WTC11 (cell line): ENCODE measurements at regions not wholly inside any gene's neighbourhood (a gene's known extent, or its start where the extent isn't known, plus 50 kb on each side); places are given as distances from the start of the nearest gene placed in this dataset.

Experiments used
- ATAC-seq: fragments of 200-7000 bp; cut with Tn5 transposase; 2 replicates; pipeline ENCODE4 v1.10.0; 2021; ENCODE audit warnings: mild to moderate bottlenecking, moderate library complexity
- CTCF ChIA-PET: fragments of 300-600 bp; sonication (Branson Sonifier 250); formaldehyde crosslinking; loops from one replicate; lab custom pipeline; 2021; ENCODE audit warnings: antibody characterized with exemption; lab: Charles Lee
- POLR2A ChIA-PET: fragments of 350-600 bp; sonication (Branson Sonifier 250); formaldehyde crosslinking; loops from one replicate; lab custom pipeline; 2021; ENCODE audit warnings: antibody characterized with exemption; lab: Charles Lee
- DNase-seq: peaks from one replicate; pipeline ENCODE4 v3.0.0; 2021; ENCODE audit warnings: low spot score
- H3K27ac Mint-ChIP-seq: 2 replicates; pipeline ENCODE4 v1.8.0; 2021; ENCODE audit warnings: mixed read lengths
- H3K27me3 Mint-ChIP-seq: 2 replicates; pipeline ENCODE4 v1.8.0; 2021; ENCODE audit warnings: low read depth, mild to moderate bottlenecking, moderate library complexity, mixed read lengths
- H3K36me3 Mint-ChIP-seq: 2 replicates; pipeline ENCODE4 v1.8.0; 2021; ENCODE audit warnings: mixed read lengths
- H3K4me1 Mint-ChIP-seq: 2 replicates; pipeline ENCODE4 v1.8.0; 2022; ENCODE audit warnings: mixed read lengths
- H3K4me3 Mint-ChIP-seq: 2 replicates; pipeline ENCODE4 v1.8.0; 2021; ENCODE audit warnings: mild to moderate bottlenecking, moderate library complexity, mixed read lengths
- H3K9me3 Mint-ChIP-seq: 2 replicates; pipeline ENCODE4 v1.8.0; 2021; ENCODE audit warnings: mixed read lengths
- ATF1 ChIP-seq: sonication (generic); formaldehyde crosslinking; IDR thresholded peaks from 2 replicates; pipeline ENCODE4 v1.8.1; 2023; ENCODE audit warnings: mild to moderate bottlenecking, moderate library complexity, missing genetic modification reagents
- ELF4 ChIP-seq: sonication (generic); formaldehyde crosslinking; IDR thresholded peaks from 2 replicates; pipeline ENCODE4 v1.8.1; 2022; ENCODE audit warnings: low read depth, mild to moderate bottlenecking, moderate library complexity, missing genetic modification reagents
- GABPB1 ChIP-seq: sonication (generic); formaldehyde crosslinking; IDR thresholded peaks from 2 replicates; pipeline ENCODE4 v1.8.1; 2023; ENCODE audit warnings: mild to moderate bottlenecking, missing genetic modification reagents
- GRHL2 ChIP-seq: fragments of 250-450 bp; sonication (Bioruptor Pico); IDR thresholded peaks from 2 replicates; pipeline ENCODE4 v1.8.0; 2022; ENCODE audit warnings: mild to moderate bottlenecking, moderate library complexity; ENCODE audit not compliant: insufficient replicate concordance, severe bottlenecking
- MXD4 ChIP-seq: fragments of 250-450 bp; sonication (Bioruptor Pico); IDR thresholded peaks from 2 replicates; pipeline ENCODE4 v1.8.0; 2021; ENCODE audit warnings: mild to moderate bottlenecking, moderate library complexity, borderline replicate concordance
- OVOL2 ChIP-seq: fragments of 250-450 bp; sonication (Bioruptor Pico); IDR thresholded peaks from 2 replicates; pipeline ENCODE4 v1.9.0; 2021; ENCODE audit warnings: mild to moderate bottlenecking, borderline replicate concordance
- ZNF138 ChIP-seq: sonication (generic); formaldehyde crosslinking; conservative IDR thresholded peaks from 2 replicates; pipeline ENCODE4 v1.8.1; 2022; ENCODE audit warnings: mild to moderate bottlenecking, moderate library complexity, missing genetic modification reagents
- ZNF219 ChIP-seq: sonication (generic); formaldehyde crosslinking; IDR thresholded peaks from 2 replicates; pipeline ENCODE4 v1.8.0; 2023; ENCODE audit warnings: missing genetic modification reagents, mild to moderate bottlenecking, borderline replicate concordance
- ZNF232 ChIP-seq: sonication (generic); formaldehyde crosslinking; IDR thresholded peaks from 2 replicates; pipeline ENCODE4 v1.8.0; 2022; ENCODE audit warnings: mild to moderate bottlenecking, missing genetic modification reagents
- ZNF317 ChIP-seq: sonication (generic); formaldehyde crosslinking; IDR thresholded peaks from 2 replicates; pipeline ENCODE4 v1.8.1; 2023; ENCODE audit warnings: low read depth, mild to moderate bottlenecking, moderate library complexity, missing genetic modification reagents, borderline replicate concordance
- ZNF423 ChIP-seq: fragments of 250-450 bp; sonication (Bioruptor Pico); IDR thresholded peaks from 2 replicates; pipeline ENCODE4 v2.1.2; 2022; ENCODE audit warnings: mild to moderate bottlenecking, moderate library complexity
- ZNF671 ChIP-seq: fragments of 250-450 bp; sonication (Bioruptor Pico); IDR thresholded peaks from 2 replicates; pipeline ENCODE4 v1.8.0; 2021; ENCODE audit warnings: mild to moderate bottlenecking
- TF ChIP-seq, protein P1 (sequence below): sonication (generic); formaldehyde crosslinking; IDR thresholded peaks from 2 replicates; pipeline ENCODE4 v1.8.1; 2023; ENCODE audit warnings: mild to moderate bottlenecking, missing genetic modification reagents, moderate library complexity
- TF ChIP-seq, protein P2 (sequence below): sonication (generic); formaldehyde crosslinking; IDR thresholded peaks from 2 replicates; pipeline ENCODE4 v1.8.1; 2023; ENCODE audit warnings: mild to moderate bottlenecking, moderate library complexity, missing genetic modification reagents
- TF ChIP-seq, protein P3 (sequence below): sonication (generic); formaldehyde crosslinking; conservative IDR thresholded peaks from 2 replicates; pipeline ENCODE4 v1.8.1; 2022; ENCODE audit warnings: mild to moderate bottlenecking, missing genetic modification reagents
- TF ChIP-seq, protein P4 (sequence below): sonication (generic); formaldehyde crosslinking; IDR thresholded peaks from 2 replicates; pipeline ENCODE4 v1.8.0; 2022; ENCODE audit warnings: mild to moderate bottlenecking, missing genetic modification reagents
- TF ChIP-seq, protein P5 (sequence below): fragments of 250-450 bp; sonication (Bioruptor Pico); IDR thresholded peaks from 2 replicates; pipeline ENCODE4 v1.9.0; 2021; ENCODE audit warnings: mild to moderate bottlenecking, borderline replicate concordance
- TF ChIP-seq, protein P6 (sequence below): sonication (generic); formaldehyde crosslinking; IDR thresholded peaks from 2 replicates; pipeline ENCODE4 v1.8.0; 2022; ENCODE audit warnings: missing genetic modification reagents
- TF ChIP-seq, protein P7 (sequence below): sonication (generic); formaldehyde crosslinking; IDR thresholded peaks from 2 replicates; pipeline ENCODE4 v1.8.1; 2023; ENCODE audit warnings: mild to moderate bottlenecking, missing genetic modification reagents

DNA sequence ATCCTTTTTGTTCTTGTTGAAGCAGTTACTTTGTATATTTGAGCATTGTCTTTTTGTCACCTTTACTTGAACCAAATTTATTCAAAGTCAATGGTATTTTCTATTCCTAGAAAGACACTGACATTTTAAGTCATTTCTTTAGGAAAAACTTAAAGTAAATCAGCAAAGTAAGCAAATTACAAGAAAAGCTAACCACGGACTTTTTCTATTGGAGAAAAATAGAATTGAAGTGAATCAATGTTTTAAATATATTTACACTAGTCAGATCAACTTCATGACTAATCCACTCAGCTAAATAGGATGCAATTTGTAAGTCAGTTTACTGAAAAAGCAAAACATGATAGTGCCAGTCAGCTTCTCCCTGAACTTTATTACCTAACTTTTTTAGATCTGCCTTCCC lies 733.8 kb upstream of the ALCAM start:
- DNase-seq (no peak), ATAC-seq (no peak)
- ChIA-PET POLR2A (no interaction called here), CTCF (no interaction called here)
- Mint-ChIP-seq H3K27ac (no peak overlapping the region), H3K36me3 (peaks cover 33% of the 10 kb centered on the region), H3K27me3 (no peaks in the 10 kb centered on the region), H3K4me1 (no peaks in the 10 kb centered on the region), H3K4me3 (no peak overlapping the region), H3K9me3 (peaks cover 56% of the 10 kb centered on the region)
- TF ChIP-seq ZNF423 (CRISPR knock-in tag) = no peak
- no peak for TF ChIP-seq ZNF219 (CRISPR knock-in tag)
- TF ChIP-seq, protein P1, sequence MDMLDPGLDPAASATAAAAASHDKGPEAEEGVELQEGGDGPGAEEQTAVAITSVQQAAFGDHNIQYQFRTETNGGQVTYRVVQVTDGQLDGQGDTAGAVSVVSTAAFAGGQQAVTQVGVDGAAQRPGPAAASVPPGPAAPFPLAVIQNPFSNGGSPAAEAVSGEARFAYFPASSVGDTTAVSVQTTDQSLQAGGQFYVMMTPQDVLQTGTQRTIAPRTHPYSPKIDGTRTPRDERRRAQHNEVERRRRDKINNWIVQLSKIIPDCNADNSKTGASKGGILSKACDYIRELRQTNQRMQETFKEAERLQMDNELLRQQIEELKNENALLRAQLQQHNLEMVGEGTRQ = no peak
- TF ChIP-seq, protein P2, sequence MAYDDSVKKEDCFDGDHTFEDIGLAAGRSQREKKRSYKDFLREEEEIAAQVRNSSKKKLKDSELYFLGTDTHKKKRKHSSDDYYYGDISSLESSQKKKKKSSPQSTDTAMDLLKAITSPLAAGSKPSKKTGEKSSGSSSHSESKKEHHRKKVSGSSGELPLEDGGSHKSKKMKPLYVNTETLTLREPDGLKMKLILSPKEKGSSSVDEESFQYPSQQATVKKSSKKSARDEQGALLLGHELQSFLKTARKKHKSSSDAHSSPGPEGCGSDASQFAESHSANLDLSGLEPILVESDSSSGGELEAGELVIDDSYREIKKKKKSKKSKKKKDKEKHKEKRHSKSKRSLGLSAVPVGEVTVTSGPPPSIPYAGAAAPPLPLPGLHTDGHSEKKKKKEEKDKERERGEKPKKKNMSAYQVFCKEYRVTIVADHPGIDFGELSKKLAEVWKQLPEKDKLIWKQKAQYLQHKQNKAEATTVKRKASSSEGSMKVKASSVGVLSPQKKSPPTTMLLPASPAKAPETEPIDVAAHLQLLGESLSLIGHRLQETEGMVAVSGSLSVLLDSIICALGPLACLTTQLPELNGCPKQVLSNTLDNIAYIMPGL = no peak
- no peak for TF ChIP-seq GRHL2 (CRISPR knock-in tag)
- TF ChIP-seq, protein P3, sequence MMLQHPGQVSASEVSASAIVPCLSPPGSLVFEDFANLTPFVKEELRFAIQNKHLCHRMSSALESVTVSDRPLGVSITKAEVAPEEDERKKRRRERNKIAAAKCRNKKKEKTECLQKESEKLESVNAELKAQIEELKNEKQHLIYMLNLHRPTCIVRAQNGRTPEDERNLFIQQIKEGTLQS (CRISPR knock-in tag) = no peak
- TF ChIP-seq ZNF232 (CRISPR knock-in tag) = no peak

DNA sequence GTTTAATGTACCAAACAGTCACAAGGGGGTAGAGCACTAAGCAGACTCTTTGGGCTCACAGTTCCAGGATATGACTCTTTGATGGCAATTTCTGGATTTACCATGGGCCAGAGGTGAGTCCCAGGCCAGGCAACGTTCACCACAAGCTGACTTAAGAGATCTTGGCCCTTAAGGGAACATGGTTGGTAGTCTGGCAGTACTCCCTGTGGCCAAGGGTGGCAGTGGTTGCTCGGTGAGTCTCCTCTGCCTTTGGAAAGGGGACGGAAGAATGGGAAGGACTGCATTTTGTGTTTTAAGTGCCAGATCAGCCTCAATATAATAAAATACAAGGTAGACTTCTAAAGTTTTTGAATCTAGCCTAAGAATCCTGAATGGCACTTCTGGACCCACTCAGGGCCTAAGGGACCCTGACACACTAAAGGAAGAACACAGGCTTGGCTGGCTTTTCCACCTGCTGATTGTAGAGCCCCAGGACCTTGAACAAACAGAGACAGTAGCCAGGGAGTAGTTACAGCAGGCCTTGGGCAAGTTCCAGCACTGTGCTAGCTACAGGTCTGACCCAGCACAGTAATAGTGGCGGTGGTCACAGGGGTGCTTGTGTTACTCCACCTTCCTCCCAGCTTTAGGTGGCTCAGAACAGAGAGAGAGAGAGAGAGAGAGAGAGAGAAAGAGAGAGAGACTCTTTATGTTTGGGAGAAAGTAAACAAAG lies 730.7 kb upstream of the ALCAM start:
- Mint-ChIP-seq H3K4me1 (no peaks in the 10 kb centered on the region), H3K4me3 (no peak overlapping the region), H3K27me3 (no peaks in the 10 kb centered on the region), H3K27ac (no peak overlapping the region), H3K9me3 (peaks cover 66% of the 10 kb centered on the region), H3K36me3 (peaks cover 28% of the 10 kb centered on the region)
- TF ChIP-seq, protein P4, sequence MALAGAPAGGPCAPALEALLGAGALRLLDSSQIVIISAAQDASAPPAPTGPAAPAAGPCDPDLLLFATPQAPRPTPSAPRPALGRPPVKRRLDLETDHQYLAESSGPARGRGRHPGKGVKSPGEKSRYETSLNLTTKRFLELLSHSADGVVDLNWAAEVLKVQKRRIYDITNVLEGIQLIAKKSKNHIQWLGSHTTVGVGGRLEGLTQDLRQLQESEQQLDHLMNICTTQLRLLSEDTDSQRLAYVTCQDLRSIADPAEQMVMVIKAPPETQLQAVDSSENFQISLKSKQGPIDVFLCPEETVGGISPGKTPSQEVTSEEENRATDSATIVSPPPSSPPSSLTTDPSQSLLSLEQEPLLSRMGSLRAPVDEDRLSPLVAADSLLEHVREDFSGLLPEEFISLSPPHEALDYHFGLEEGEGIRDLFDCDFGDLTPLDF (CRISPR knock-in tag) = no peak
- no peak for TF ChIP-seq ELF4 (CRISPR knock-in tag)
- TF ChIP-seq, protein P5, sequence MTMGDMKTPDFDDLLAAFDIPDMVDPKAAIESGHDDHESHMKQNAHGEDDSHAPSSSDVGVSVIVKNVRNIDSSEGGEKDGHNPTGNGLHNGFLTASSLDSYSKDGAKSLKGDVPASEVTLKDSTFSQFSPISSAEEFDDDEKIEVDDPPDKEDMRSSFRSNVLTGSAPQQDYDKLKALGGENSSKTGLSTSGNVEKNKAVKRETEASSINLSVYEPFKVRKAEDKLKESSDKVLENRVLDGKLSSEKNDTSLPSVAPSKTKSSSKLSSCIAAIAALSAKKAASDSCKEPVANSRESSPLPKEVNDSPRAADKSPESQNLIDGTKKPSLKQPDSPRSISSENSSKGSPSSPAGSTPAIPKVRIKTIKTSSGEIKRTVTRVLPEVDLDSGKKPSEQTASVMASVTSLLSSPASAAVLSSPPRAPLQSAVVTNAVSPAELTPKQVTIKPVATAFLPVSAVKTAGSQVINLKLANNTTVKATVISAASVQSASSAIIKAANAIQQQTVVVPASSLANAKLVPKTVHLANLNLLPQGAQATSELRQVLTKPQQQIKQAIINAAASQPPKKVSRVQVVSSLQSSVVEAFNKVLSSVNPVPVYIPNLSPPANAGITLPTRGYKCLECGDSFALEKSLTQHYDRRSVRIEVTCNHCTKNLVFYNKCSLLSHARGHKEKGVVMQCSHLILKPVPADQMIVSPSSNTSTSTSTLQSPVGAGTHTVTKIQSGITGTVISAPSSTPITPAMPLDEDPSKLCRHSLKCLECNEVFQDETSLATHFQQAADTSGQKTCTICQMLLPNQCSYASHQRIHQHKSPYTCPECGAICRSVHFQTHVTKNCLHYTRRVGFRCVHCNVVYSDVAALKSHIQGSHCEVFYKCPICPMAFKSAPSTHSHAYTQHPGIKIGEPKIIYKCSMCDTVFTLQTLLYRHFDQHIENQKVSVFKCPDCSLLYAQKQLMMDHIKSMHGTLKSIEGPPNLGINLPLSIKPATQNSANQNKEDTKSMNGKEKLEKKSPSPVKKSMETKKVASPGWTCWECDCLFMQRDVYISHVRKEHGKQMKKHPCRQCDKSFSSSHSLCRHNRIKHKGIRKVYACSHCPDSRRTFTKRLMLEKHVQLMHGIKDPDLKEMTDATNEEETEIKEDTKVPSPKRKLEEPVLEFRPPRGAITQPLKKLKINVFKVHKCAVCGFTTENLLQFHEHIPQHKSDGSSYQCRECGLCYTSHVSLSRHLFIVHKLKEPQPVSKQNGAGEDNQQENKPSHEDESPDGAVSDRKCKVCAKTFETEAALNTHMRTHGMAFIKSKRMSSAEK (CRISPR knock-in tag) = no peak
- TF ChIP-seq, protein P6, sequence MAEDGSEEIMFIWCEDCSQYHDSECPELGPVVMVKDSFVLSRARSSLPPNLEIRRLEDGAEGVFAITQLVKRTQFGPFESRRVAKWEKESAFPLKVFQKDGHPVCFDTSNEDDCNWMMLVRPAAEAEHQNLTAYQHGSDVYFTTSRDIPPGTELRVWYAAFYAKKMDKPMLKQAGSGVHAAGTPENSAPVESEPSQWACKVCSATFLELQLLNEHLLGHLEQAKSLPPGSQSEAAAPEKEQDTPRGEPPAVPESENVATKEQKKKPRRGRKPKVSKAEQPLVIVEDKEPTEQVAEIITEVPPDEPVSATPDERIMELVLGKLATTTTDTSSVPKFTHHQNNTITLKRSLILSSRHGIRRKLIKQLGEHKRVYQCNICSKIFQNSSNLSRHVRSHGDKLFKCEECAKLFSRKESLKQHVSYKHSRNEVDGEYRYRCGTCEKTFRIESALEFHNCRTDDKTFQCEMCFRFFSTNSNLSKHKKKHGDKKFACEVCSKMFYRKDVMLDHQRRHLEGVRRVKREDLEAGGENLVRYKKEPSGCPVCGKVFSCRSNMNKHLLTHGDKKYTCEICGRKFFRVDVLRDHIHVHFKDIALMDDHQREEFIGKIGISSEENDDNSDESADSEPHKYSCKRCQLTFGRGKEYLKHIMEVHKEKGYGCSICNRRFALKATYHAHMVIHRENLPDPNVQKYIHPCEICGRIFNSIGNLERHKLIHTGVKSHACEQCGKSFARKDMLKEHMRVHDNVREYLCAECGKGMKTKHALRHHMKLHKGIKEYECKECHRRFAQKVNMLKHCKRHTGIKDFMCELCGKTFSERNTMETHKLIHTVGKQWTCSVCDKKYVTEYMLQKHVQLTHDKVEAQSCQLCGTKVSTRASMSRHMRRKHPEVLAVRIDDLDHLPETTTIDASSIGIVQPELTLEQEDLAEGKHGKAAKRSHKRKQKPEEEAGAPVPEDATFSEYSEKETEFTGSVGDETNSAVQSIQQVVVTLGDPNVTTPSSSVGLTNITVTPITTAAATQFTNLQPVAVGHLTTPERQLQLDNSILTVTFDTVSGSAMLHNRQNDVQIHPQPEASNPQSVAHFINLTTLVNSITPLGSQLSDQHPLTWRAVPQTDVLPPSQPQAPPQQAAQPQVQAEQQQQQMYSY (CRISPR knock-in tag) = no peak
- no peak for TF ChIP-seq GABPB1 (CRISPR knock-in tag)
- no peak for TF ChIP-seq ZNF317
- TF ChIP-seq OVOL2 (CRISPR knock-in tag) = no peak
- TF ChIP-seq ZNF138 (CRISPR knock-in tag) = no peak
- TF ChIP-seq ZNF671 = no peak
- TF ChIP-seq MXD4 (CRISPR knock-in tag) = no peak
- TF ChIP-seq, protein P7, sequence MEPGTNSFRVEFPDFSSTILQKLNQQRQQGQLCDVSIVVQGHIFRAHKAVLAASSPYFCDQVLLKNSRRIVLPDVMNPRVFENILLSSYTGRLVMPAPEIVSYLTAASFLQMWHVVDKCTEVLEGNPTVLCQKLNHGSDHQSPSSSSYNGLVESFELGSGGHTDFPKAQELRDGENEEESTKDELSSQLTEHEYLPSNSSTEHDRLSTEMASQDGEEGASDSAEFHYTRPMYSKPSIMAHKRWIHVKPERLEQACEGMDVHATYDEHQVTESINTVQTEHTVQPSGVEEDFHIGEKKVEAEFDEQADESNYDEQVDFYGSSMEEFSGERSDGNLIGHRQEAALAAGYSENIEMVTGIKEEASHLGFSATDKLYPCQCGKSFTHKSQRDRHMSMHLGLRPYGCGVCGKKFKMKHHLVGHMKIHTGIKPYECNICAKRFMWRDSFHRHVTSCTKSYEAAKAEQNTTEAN (CRISPR knock-in tag) = no peak
- no peak for TF ChIP-seq ATF1 (CRISPR knock-in tag)
- ChIA-PET POLR2A (interaction anchor here (0.7 kb wide), 1 partner anchor 1786 kb away, joined by 4 read pairs; no protein-coding TSS in a partner anchor), CTCF (no interaction called here)
- DNase-seq (peak; percentile 29), ATAC-seq (peak; percentile 89)
